ENCODE measurements at regions not wholly inside any gene's neighbourhood (a gene's known extent, or its start where the extent isn't known, plus 50 kb on each side); places are given as distances from the start of the nearest gene placed in this dataset.

- Histone ChIP-seq H3K9ac (replicated peaks; ENCODE audit: extremely low read depth, insufficient read depth, low read length) (no peak overlapping the region), H2AFZ (ENCODE audit: low read depth, low read length) (no peak overlapping the region), H4K20me1 (replicated peaks; ENCODE audit: control insufficient read depth, extremely low read depth, insufficient read depth, low read length) (no peaks in the 10 kb centered on the region), H3K9me1 (replicated peaks; ENCODE audit: control insufficient read depth, extremely low read depth, insufficient read depth, low read length) (no peaks in the 10 kb centered on the region), H3K4me2 (ENCODE audit: insufficient read depth, low read length) (no peak overlapping the region), H3K79me2 (ENCODE audit: control insufficient read depth, insufficient read depth, low read length) (no peaks in the 10 kb centered on the region), H3K27me3 (ENCODE audit: control insufficient read depth in 2 of 2, insufficient read depth in 2 of 2, low read length in 2 of 2) (no peaks in the 10 kb centered on the region), H3K4me1 (ENCODE audit: control insufficient read depth, extremely low read depth, insufficient read depth, low read length) (no peaks in the 10 kb centered on the region), H3K27ac (ENCODE audit: insufficient read depth, low read depth, low read length) (no peak overlapping the region), H3K4me3 (replicated peaks in 1 of 3; ENCODE audit: insufficient read depth in 1 of 3, low read depth in 1 of 3, low read length in 3 of 3) (no peak overlapping the region), H3K9me3 (replicated peaks; ENCODE audit: control insufficient read depth, insufficient read depth, low read length) (no peaks in the 10 kb centered on the region), H3K36me3 (ENCODE audit: control insufficient read depth in 2 of 2, extremely low read depth in 1 of 2, insufficient read depth in 2 of 2, low read length in 2 of 2) (no peaks in the 10 kb centered on the region)
- dilution Hi-C loops (cut with MboI; ENCODE audit: extremely low pct_ligation_motif_present, low sequenced_read_pairs) (no loop called here), intact Hi-C loops (cut with micrococcal nuclease) (no loop called here)
- ChIA-PET CTCF (no interaction called here), POLR2A (no interaction called here)
- FAIRE-seq (no peak), DNase-seq (ENCODE audit: low read depth, low spot score) (no peak)
- no peak for TF ChIP-seq POLR2AphosphoS5 (IDR thresholded peaks at IDR 0.05; ENCODE audit: insufficient read depth, low read depth, low read length)
- TF ChIP-seq GATA2 (IDR thresholded peaks at IDR 0.05; ENCODE audit: insufficient read depth, insufficient read length, low read depth, low read length), result no peak
- no peak for TF ChIP-seq FOS (IDR thresholded peaks at IDR 0.05; ENCODE audit: borderline replicate concordance, insufficient read depth, low read length)
- no peak for TF ChIP-seq POLR2A (IDR thresholded peaks at IDR 0.05; ENCODE audit: low read depth, low read length)
- no peak for TF ChIP-seq JUN (IDR thresholded peaks at IDR 0.05; ENCODE audit: borderline replicate concordance, insufficient read depth, insufficient read length, low read depth)
- no peak for TF ChIP-seq CTCF (IDR thresholded peaks at IDR 0.05; ENCODE audit: extremely low read depth in 1 of 2, insufficient read depth in 1 of 2, low read depth in 1 of 2, low read length in 2 of 2)
- no peak for TF ChIP-seq MYC (IDR thresholded peaks at IDR 0.05; ENCODE audit: low read depth, low read length)
- no peak for TF ChIP-seq EZH2 (IDR thresholded peaks at IDR 0.05; ENCODE audit: borderline replicate concordance, low read depth, low read length, severe bottlenecking)
- TF ChIP-seq MAX (IDR thresholded peaks at IDR 0.05; ENCODE audit: insufficient read depth, insufficient read length), result no peak
- BruUV-seq (replicated peaks), result no TSS peak
Measured at GRCh38 chr17:72387969-72388368, 267.1 kb downstream of the SOX9 start.
